ENCODE measurements at regions not wholly inside any gene's neighbourhood (a gene's known extent, or its start where the extent isn't known, plus 50 kb on each side); places are given as distances from the start of the nearest gene placed in this dataset.

DNA sequence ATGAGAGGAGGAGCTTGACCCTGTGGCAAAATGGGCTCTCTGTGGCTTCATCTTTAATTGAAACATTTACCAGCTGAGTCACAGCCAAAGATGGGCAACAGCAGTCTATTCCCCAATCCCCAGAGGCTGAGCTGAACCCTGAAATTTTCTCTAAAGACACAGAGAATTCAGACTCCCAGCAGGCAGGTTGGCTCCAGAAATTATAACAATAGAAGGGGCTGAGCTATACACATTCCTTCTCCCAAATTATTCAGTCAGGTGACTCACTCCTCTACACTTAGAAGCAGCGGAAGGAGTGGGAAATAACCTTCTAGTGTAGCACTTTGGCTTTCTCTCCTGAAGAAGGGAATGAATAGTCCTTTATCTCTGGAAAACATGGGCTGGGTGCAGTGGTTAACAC, 264.3 kb upstream of the ARHGEF26 start:
- CTCF ChIA-PET, result no interaction called here
- in situ Hi-C loops (cut with HindIII; ENCODE audit: low pct_unique_long_range_greater_than_20kb, low sequenced_read_pairs), result no loop called here

DNA sequence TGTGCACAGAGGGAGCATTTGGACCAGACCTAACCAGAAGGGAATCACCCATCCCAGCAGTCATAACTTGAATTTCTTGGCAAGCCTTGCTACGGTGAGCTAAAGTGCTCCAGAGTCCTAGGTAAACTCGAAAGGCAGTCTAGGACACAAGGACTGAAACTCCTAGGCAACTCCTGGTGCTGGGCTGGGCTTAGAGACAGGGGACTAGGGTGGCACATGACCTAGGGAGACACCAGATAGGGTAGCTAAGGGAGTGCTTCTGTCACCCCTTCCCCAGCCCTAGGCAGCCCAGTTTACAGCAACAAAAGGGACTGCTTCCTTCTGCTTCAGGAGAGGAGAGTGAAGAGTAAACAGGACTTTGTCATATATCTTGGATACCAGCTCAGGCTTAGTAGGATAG, 256.4 kb upstream of the ARHGEF26 start:
- no peak for DNase-seq (ENCODE audit: low read depth, low spot score)
- in situ Hi-C loops (cut with HindIII; ENCODE audit: low pct_unique_long_range_greater_than_20kb, low sequenced_read_pairs) (no loop called here), intact Hi-C loops (cut with micrococcal nuclease; ENCODE audit: unreplicated experiment) (no loop called here)
- TF ChIP-seq, protein P1, sequence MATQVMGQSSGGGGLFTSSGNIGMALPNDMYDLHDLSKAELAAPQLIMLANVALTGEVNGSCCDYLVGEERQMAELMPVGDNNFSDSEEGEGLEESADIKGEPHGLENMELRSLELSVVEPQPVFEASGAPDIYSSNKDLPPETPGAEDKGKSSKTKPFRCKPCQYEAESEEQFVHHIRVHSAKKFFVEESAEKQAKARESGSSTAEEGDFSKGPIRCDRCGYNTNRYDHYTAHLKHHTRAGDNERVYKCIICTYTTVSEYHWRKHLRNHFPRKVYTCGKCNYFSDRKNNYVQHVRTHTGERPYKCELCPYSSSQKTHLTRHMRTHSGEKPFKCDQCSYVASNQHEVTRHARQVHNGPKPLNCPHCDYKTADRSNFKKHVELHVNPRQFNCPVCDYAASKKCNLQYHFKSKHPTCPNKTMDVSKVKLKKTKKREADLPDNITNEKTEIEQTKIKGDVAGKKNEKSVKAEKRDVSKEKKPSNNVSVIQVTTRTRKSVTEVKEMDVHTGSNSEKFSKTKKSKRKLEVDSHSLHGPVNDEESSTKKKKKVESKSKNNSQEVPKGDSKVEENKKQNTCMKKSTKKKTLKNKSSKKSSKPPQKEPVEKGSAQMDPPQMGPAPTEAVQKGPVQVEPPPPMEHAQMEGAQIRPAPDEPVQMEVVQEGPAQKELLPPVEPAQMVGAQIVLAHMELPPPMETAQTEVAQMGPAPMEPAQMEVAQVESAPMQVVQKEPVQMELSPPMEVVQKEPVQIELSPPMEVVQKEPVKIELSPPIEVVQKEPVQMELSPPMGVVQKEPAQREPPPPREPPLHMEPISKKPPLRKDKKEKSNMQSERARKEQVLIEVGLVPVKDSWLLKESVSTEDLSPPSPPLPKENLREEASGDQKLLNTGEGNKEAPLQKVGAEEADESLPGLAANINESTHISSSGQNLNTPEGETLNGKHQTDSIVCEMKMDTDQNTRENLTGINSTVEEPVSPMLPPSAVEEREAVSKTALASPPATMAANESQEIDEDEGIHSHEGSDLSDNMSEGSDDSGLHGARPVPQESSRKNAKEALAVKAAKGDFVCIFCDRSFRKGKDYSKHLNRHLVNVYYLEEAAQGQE (IDR thresholded peaks at IDR 0.05; ENCODE audit: insufficient read depth in 1 of 2, low read depth in 2 of 2, low read length in 1 of 2), result no peak
- TF ChIP-seq, protein P2, sequence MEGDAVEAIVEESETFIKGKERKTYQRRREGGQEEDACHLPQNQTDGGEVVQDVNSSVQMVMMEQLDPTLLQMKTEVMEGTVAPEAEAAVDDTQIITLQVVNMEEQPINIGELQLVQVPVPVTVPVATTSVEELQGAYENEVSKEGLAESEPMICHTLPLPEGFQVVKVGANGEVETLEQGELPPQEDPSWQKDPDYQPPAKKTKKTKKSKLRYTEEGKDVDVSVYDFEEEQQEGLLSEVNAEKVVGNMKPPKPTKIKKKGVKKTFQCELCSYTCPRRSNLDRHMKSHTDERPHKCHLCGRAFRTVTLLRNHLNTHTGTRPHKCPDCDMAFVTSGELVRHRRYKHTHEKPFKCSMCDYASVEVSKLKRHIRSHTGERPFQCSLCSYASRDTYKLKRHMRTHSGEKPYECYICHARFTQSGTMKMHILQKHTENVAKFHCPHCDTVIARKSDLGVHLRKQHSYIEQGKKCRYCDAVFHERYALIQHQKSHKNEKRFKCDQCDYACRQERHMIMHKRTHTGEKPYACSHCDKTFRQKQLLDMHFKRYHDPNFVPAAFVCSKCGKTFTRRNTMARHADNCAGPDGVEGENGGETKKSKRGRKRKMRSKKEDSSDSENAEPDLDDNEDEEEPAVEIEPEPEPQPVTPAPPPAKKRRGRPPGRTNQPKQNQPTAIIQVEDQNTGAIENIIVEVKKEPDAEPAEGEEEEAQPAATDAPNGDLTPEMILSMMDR (IDR thresholded peaks at IDR 0.05), result no peak
- TF ChIP-seq POLR2AphosphoS5 (IDR thresholded peaks at IDR 0.05; ENCODE audit: low read depth, low read length), result no peak
- Histone ChIP-seq H3K9me3 (ENCODE audit: control insufficient read depth, insufficient read depth, low read depth, low read length) (no peaks in the 10 kb centered on the region), H3K27me3 (ENCODE audit: control insufficient read depth, insufficient read depth, low read length) (no peaks in the 10 kb centered on the region), H3K27ac (ENCODE audit: low read length) (no peak overlapping the region), H3K4me1 (ENCODE audit: control insufficient read depth, insufficient read depth, low read length) (no peaks in the 10 kb centered on the region), H3K36me3 (ENCODE audit: control insufficient read depth, insufficient read depth, low read length) (no peaks in the 10 kb centered on the region), H3K4me3 (ENCODE audit: low read depth in 2 of 2, low read length in 2 of 2) (no peak overlapping the region)
- no TSS peak for BruUV-seq (replicated peaks)
- ATAC-seq, result no peak
- ChIA-PET CTCF (no interaction called here), POLR2A (no interaction called here)

More for the DNA sequence above, 264.3 kb upstream of the ARHGEF26 start:
- no peaks in the 10 kb centered on the region for H3K9me3 ChIP-seq (ENCODE audit: control insufficient read depth, insufficient read depth, low read depth, low read length)
- POLR2A ChIA-PET, result no interaction called here
- no peaks in the 10 kb centered on the region for H3K4me1 ChIP-seq (ENCODE audit: control insufficient read depth, insufficient read depth, low read length)
- intact Hi-C loops (cut with micrococcal nuclease; ENCODE audit: unreplicated experiment), result no loop called here
- no peak overlapping the region for H3K4me3 ChIP-seq (ENCODE audit: low read depth in 2 of 2, low read length in 2 of 2)
- DNase-seq (ENCODE audit: low read depth, low spot score) (no peak), ATAC-seq (no peak)
- BruUV-seq (replicated peaks), result no TSS peak
- H3K36me3 ChIP-seq (ENCODE audit: control insufficient read depth, insufficient read depth, low read length), result no peaks in the 10 kb centered on the region
- H3K27me3 ChIP-seq (ENCODE audit: control insufficient read depth, insufficient read depth, low read length), result no peaks in the 10 kb centered on the region
- H3K27ac ChIP-seq (ENCODE audit: low read length), result no peak overlapping the region
- TF ChIP-seq POLR2AphosphoS5 (IDR thresholded peaks at IDR 0.05; ENCODE audit: low read depth, low read length) (no peak), TCF7L2 (IDR thresholded peaks at IDR 0.05; ENCODE audit: low read depth, low read length) (no peak), SIN3A (IDR thresholded peaks at IDR 0.05; ENCODE audit: borderline replicate concordance, insufficient read depth, low read depth, low read length) (no peak)
- TF ChIP-seq, protein P1 (IDR thresholded peaks at IDR 0.05; ENCODE audit: insufficient read depth in 1 of 2, low read depth in 2 of 2, low read length in 1 of 2), result no peak
- TF ChIP-seq, protein P2 (IDR thresholded peaks at IDR 0.05), result no peak

Measured in Panc1 (cell line).